ENCODE measurements at regions not wholly inside any gene's neighbourhood (a gene's known extent, or its start where the extent isn't known, plus 50 kb on each side); places are given as distances from the start of the nearest gene placed in this dataset.
"Not testable (repeated sequence)": the region's sequence is repeated elsewhere in the genome, so short reads cannot be mapped to it uniquely, and the experiment has no call there.

DNA sequence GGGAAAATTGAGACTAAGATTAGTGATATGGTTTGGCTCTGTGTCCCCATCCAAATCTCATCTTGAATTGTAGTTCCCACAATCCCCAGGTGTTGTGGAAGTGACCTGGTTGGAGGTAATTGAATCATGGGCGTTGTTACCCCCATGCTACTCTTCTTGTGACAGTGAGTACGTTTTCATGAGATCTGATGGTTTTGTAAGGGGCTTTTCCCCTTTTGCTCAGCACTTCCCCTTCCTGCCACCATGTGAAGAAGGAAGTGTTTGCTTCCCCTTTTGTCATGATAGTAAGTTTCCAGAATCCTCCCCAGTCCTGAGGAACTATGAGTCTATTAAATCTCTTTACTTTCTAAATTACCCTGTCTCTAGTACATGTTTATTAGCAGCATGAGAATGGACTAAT is 729.9 kb upstream of the TPTE start:
- TF ChIP-seq, protein P1, sequence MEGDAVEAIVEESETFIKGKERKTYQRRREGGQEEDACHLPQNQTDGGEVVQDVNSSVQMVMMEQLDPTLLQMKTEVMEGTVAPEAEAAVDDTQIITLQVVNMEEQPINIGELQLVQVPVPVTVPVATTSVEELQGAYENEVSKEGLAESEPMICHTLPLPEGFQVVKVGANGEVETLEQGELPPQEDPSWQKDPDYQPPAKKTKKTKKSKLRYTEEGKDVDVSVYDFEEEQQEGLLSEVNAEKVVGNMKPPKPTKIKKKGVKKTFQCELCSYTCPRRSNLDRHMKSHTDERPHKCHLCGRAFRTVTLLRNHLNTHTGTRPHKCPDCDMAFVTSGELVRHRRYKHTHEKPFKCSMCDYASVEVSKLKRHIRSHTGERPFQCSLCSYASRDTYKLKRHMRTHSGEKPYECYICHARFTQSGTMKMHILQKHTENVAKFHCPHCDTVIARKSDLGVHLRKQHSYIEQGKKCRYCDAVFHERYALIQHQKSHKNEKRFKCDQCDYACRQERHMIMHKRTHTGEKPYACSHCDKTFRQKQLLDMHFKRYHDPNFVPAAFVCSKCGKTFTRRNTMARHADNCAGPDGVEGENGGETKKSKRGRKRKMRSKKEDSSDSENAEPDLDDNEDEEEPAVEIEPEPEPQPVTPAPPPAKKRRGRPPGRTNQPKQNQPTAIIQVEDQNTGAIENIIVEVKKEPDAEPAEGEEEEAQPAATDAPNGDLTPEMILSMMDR (IDR thresholded peaks at IDR 0.05; ENCODE audit: insufficient read depth, low read length): not testable (repeated sequence)
- not testable (repeated sequence) for TF ChIP-seq POLR2AphosphoS5 (IDR thresholded peaks at IDR 0.05; ENCODE audit: low read depth)

Data from HL-60 (cell line).